Upper lobe of right lung (tissue), 1 donor: ENCODE measurements at regions not wholly inside any gene's neighbourhood (a gene's known extent, or its start where the extent isn't known, plus 50 kb on each side); places are given as distances from the start of the nearest gene placed in this dataset.

ENCODE experiments used
- ATAC-seq: fragments of 200-7000 bp; cut with Tn5 transposase; one replicate; pipeline ENCODE4 v1.9.1; 2020; ENCODE audit warnings: mild to moderate bottlenecking, moderate library complexity
- DNase-seq: peaks from one replicate; pipeline ENCODE4 v3.0.0-alpha.2; 2020
- H3K27ac ChIP-seq: fragments of 200-600 bp; one replicate; pipeline ENCODE4 v1.8.0; 2022
- H3K27me3 ChIP-seq: fragments of 200-600 bp; one replicate; pipeline ENCODE4 v1.8.0; 2022; ENCODE audit warnings: mild to moderate bottlenecking
- H3K36me3 ChIP-seq: fragments of 200-600 bp; one replicate; pipeline ENCODE4 v1.8.0; 2022
- H3K4me1 ChIP-seq: fragments of 200-600 bp; one replicate; pipeline ENCODE4 v1.8.0; 2022
- H3K4me3 ChIP-seq: fragments of 200-600 bp; one replicate; pipeline ENCODE4 v1.8.0; 2022; ENCODE audit warnings: mild to moderate bottlenecking
- H3K9me3 ChIP-seq: fragments of 200-600 bp; one replicate; pipeline ENCODE4 v1.8.0; 2022
- intact Hi-C: fragments of 100-400 bp; cut with DNase I; formaldehyde crosslinking; loops from one replicate; pipeline ENCODE4 v1.11.0; 2022
- TF ChIP-seq, protein P1 (sequence below): fragments of 200-600 bp; IDR thresholded peaks from one replicate; pipeline ENCODE4 v1.8.0; 2022; ENCODE audit warnings: antibody characterized with exemption
- donor health status: DM: no; HTN: yes; CAD: no; lungs with severe emphysema.

DNA sequence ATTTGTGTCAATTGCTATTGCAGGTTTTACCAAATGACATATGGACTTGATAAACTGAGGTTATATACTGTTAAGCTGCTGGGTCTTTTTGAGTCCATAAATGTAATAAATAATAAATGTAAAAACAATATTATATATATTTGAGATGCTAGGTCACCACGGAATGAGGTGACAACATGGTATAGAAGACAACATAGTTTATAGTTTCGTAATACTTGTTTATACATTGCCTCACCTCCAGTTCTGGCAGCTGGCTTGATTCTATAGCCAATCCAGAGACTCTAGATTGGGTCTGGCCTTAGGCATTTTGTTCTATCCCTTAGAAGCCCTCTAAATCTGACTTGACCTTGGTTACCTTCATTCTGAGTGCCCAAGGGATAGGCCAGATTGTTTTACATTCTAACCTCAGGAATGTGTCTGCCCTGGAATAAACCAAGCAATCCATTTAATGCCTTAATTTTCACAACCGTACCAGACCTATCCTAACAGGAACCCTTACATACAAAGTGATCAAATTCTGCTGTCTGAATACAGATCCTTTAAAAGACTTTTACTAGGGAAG is 61.5 kb upstream of the STXBP5 start:
- ATAC-seq, result no peak
- no peak for DNase-seq
- no peaks in the 10 kb centered on the region for H3K4me1 ChIP-seq
- no peaks in the 10 kb centered on the region for H3K27me3 ChIP-seq
- H3K36me3 ChIP-seq, result no peaks in the 10 kb centered on the region
- no peak overlapping the region for H3K4me3 ChIP-seq
- TF ChIP-seq, protein P1, sequence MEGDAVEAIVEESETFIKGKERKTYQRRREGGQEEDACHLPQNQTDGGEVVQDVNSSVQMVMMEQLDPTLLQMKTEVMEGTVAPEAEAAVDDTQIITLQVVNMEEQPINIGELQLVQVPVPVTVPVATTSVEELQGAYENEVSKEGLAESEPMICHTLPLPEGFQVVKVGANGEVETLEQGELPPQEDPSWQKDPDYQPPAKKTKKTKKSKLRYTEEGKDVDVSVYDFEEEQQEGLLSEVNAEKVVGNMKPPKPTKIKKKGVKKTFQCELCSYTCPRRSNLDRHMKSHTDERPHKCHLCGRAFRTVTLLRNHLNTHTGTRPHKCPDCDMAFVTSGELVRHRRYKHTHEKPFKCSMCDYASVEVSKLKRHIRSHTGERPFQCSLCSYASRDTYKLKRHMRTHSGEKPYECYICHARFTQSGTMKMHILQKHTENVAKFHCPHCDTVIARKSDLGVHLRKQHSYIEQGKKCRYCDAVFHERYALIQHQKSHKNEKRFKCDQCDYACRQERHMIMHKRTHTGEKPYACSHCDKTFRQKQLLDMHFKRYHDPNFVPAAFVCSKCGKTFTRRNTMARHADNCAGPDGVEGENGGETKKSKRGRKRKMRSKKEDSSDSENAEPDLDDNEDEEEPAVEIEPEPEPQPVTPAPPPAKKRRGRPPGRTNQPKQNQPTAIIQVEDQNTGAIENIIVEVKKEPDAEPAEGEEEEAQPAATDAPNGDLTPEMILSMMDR, result no peak
- intact Hi-C loops, result no loop called here
- no peaks in the 10 kb centered on the region for H3K9me3 ChIP-seq
- H3K27ac ChIP-seq, result no peak overlapping the region

DNA sequence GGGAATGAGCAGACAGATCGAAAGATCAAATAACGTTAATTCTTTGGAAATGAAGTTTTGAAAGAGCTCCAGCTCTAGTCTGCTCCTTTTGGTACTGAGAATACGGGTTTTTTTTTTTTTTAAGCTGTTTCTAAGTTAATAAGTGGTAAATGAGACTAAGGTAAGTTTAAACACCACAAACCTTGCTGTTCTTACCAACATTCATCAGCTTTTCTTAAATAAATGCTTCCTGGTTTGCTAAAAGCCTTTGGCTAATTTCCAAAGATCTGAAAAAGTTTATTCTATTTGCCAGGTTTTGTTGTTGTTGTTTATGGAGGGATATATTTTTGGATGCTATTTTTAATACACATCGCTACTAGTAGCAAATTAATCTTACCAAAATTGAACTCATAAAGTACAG is 55.1 kb upstream of the STXBP5 start:
- H3K27me3 ChIP-seq, result no peaks in the 10 kb centered on the region
- no peak overlapping the region for H3K4me3 ChIP-seq
- TF ChIP-seq, protein P1, result no peak
- H3K4me1 ChIP-seq, result no peaks in the 10 kb centered on the region
- H3K36me3 ChIP-seq, result no peaks in the 10 kb centered on the region
- H3K27ac ChIP-seq, result no peak overlapping the region
- H3K9me3 ChIP-seq, result no peaks in the 10 kb centered on the region
- no peak for DNase-seq
- ATAC-seq, result no peak
- intact Hi-C loops, result no loop called here

DNA sequence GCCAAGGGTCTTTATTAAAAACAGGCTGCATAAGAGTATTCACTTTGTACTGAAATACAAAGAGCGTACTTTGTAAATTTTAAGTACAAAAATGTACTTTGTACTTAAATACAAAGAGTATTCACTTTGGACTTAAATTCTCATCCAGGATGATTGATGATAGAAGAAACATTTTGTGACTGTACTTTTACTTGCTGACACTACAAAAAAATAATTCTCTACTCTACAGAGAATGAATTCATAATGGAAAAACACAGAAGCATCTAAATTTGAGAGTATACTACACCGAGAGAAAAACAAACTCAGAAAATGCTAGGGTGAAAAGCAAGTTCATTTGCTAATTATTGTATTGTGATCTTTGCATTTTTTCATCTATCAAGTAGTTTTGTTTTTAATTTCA is 54.4 kb upstream of the STXBP5 start:
- Histone ChIP-seq H3K4me1 (no peaks in the 10 kb centered on the region), H3K27ac (no peak overlapping the region), H3K4me3 (no peak overlapping the region), H3K36me3 (no peaks in the 10 kb centered on the region), H3K27me3 (no peaks in the 10 kb centered on the region), H3K9me3 (no peaks in the 10 kb centered on the region)
- intact Hi-C loops, result no loop called here
- DNase-seq (no peak), ATAC-seq (no peak)
- TF ChIP-seq, protein P1, result no peak

DNA sequence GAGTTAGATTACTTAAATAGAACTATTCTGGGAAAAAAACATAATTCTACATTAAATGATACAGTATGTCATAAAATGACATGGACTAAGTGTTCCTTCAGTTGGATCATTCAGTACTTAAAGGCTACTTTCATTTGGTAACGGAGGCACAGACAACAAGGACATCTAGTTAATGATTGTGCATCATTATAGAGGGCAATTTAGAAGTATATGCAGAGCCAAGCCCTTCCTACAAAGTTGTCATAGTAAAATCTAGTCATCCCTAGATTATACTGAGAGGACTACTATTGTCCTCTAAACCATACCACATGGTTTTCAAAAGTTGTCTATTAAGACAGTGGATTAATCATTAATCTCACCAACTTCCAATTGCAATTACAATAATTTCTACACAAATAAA is 53.9 kb upstream of the STXBP5 start:
- no peaks in the 10 kb centered on the region for H3K9me3 ChIP-seq
- TF ChIP-seq, protein P1, result no peak
- H3K27ac ChIP-seq, result no peak overlapping the region
- H3K4me3 ChIP-seq, result no peak overlapping the region
- no peaks in the 10 kb centered on the region for H3K4me1 ChIP-seq
- H3K27me3 ChIP-seq, result no peaks in the 10 kb centered on the region
- no peak for DNase-seq
- ATAC-seq, result no peak
- intact Hi-C loops, result no loop called here
- no peaks in the 10 kb centered on the region for H3K36me3 ChIP-seq
